ENCODE measurements at regions not wholly inside any gene's neighbourhood (a gene's known extent, or its start where the extent isn't known, plus 50 kb on each side); places are given as distances from the start of the nearest gene placed in this dataset.
A peak's percentile ranks its signal among the peaks of the same experiment; 100 is the strongest.

DNA sequence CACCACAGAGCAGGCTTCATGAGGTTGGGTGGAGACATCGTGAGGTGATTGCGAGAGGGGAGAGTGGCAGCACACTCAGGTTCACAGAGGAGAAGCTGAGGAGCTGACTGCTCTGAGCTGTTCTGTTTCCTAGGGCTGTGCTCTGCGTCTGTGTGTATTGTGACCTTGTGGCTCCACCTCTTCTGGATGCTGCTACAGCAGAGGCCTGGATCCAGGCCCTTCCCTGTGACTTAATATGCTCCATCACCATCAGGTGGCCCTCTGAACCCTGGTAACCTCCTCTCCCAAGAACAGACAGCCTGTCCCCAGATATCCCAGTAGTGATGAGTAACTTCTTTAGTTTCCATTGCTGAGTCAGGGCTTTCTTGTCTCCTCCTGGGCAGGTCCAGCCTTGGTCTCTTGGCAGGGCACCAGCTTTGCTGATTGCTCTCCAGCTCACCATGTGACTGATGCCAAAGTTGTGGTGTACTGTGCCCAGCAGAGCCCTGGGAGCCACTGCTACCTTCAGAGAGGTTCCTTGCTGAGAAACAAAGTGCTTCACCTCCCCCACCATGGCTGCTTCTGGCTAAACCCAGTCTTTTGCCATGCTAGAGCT lies 212.8 kb upstream of the CHD1 start:
- no peak for DNase-seq (ENCODE audit: low spot score)

DNA sequence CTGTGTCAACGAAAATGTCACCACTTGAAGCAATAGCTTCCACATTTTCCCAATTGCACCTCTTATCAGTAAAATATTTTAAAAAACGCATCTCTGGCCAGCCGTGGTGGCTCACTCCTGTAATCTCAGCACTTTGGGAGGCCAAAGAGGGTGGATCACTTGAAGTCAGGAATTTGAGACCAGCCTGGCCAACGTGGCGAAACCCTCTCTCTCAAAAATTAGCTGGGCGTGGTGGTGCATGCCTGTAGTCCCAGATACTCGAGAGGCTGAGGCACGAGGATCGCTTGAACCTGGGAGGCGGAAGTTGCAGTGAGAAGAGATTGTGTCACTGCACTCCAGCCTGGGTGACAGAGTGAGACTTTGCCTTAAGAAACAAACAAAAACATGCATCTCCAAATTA lies 210.1 kb upstream of the CHD1 start:
- no peak for DNase-seq (ENCODE audit: low spot score)

DNA sequence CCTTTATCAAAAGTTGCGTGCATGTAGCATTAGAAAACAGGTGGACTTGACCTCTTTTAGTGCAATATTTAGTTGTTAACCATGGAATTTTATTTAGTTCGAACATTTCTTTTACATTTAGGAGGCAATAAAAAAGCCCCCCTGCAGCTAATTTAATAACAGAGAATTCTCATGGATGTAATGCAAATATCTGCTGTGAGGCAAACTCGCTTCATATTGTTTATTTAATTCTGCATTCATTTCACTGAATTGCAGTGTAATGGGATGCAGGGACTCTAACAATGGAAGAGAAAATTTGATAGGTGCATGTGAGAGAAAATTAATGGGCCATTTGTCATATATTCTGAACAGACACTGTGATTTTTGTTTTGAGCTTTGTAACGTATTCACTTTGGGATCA lies 205.1 kb upstream of the CHD1 start:
- no peak for DNase-seq (ENCODE audit: low spot score)

- DNase-seq (ENCODE audit: low spot score): no peak
Measured at GRCh38 chr5:99129768-99130501, 201.1 kb upstream of the CHD1 start.

DNA sequence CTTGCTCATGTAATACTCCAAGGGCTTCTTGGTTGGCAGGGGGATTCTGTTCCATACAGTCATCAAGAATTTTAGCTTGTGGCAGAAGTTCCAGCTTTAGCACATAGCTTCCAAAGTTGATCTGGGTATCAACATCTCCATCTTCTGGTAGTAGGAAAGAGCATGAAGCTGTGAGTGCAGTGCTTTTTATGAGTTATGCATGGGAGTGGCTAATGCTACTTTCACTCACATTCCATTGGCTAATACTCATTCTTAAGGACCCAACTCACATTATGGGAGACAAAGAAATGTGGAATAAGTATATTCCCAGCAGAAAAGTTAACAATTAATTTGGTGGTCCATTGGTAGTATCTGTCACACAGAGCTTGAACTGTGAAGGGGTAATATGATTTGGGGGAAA lies 194.2 kb upstream of the CHD1 start:
- DNase-seq (ENCODE audit: low spot score): no peak

DNA sequence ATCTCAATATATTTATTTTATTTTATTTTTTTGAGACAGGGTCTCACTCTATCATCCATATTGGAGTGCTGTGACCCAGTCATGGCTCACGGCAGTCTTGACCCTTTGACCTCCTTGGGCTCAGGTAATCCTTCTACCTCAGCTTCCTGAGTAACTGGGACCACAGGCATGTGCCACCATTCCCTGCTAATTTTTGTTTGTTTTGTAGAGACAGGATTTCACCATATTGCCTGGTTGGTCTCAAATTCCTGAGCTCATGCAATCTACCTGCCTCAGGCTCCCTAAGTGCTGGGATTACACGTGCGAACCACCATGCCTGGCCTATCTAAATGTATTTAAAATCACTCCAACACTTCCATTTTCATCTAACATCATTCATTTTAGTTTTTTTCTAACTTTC lies 190.5 kb upstream of the CHD1 start:
- no peak for DNase-seq (ENCODE audit: low spot score)

GRCh38 chr5:99116526-99116925 lies 187.7 kb upstream of the CHD1 start:
- no peak for DNase-seq (ENCODE audit: low spot score)

- no peak for DNase-seq (ENCODE audit: low spot score)
Measured at GRCh38 chr5:99109894-99110293, 181.1 kb upstream of the CHD1 start.

- peak; percentile 19 for DNase-seq (ENCODE audit: low spot score)
Measured at GRCh38 chr5:99105216-99105615, 176.4 kb upstream of the CHD1 start.

GRCh38 chr5:99104538-99105132 lies 175.8 kb upstream of the CHD1 start:
- peak; percentile 65 for DNase-seq (ENCODE audit: low spot score)

DNA sequence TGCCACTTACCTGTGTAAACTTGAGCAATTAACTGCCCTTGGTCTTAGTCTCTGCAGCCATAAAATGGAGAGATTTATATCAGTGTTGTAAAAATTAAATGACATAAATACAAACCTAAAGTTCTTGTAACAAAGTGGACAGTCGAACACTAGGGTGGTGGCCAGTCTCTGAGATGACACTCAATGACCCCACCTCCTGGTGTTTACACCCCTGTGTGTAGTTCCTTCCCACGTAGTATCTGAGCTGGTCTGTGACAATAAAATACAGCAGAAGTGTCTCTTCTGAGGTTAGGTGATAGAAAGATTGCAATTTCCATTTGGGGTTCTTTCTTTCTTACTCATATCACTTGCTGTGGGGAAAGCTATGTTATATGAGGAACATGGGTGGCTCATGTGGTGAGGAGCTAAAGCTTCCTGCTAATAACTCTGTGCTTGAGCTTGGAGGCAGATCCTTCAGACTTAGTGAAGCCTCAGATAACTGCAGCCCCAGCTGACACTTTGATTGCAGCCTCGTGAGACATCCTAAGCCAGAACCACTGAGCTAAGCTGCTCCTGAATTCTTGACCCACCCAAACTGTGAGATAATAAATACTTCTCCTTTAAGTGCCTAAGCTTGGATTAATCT lies 173.4 kb upstream of the CHD1 start:
- DNase-seq (ENCODE audit: low spot score): no peak

DNA sequence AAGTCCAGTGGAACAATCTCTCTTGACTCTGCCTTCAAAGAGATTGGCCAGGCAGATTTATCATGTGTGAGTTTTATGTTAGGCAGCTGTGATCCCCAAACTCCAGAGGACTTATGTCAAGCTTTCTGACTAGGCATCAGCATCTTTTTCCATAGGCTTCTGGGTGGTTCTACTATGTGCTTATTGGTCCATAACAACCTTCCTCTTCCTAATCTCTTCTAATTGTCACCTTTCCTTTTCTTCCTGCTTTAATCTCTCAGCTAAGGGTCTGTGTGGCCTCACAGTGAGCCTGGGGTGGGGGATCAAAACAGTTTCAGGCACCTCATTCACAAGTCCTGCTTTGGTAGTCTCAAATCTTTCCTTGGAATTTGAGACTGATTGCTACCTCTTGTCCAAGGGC lies 170.9 kb upstream of the CHD1 start:
- no peak for DNase-seq (ENCODE audit: low spot score)

DNA sequence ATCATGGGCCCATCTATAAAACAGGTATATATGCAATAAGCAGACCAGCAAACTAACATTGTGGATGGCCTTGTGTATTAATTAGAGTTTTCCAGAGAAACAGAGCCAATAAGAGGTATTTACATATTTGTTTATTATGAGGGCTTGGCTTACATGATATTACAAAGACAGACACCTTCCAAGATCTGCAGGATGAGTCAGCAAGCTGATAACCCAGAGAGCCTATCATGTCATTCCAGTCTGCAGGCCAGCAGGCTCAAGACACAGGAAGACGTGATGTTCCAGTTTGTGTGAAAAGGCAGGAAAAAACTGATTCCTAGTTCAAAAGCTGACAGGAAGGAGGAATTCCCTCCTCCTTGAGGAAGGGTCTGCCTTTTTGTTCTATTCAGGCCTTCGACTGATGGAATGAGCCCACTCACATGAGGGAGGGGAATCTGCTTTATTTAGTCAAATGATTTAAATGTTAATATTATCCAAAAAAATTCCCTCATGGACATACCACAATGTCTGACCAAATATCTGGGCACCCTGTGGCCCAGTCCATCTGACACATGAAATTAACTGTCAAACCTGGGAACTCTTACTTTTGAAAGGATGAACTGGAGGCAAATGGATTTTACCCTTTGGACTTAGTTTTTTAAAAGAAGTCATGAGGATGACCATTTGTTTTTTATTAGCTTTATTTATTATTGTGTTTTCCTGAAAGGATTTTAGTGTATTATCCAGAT lies 161.2 kb upstream of the CHD1 start:
- DNase-seq (ENCODE audit: low spot score): no peak

GRCh38 chr5:99088309-99088708 lies 159.5 kb upstream of the CHD1 start:
- no peak for DNase-seq (ENCODE audit: low spot score)

GRCh38 chr5:99083197-99083596 lies 154.4 kb upstream of the CHD1 start:
- DNase-seq (ENCODE audit: low spot score): no peak

GRCh38 chr5:99081711-99082110 lies 152.9 kb upstream of the CHD1 start:
- DNase-seq (ENCODE audit: low spot score): no peak

GRCh38 chr5:99076723-99077640 lies 148.2 kb upstream of the CHD1 start:
- DNase-seq (ENCODE audit: low spot score): no peak

GRCh38 chr5:99072846-99073245 lies 144.0 kb upstream of the CHD1 start:
- no peak for DNase-seq (ENCODE audit: low spot score)

DNA sequence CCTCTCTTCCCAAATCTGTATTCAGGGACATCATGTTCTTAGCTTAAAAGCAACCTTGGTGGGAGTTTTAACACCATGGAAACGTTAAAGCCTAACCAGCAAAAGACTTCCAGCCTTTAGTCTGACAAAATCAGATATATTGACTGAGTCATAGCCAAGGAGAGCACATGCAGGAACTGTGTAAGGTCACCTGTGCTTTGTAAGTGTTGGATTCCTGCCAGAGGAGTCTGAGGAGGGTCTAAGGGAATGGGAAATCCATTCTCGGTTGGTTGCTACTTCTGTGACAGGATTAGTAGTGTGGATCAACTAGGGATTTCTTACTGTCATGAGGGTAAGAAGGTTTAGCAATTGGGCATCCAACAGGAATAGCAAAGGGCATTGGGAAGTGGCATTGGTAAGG lies 142.0 kb upstream of the CHD1 start:
- no peak for DNase-seq (ENCODE audit: low spot score)

GRCh38 chr5:99070362-99070761 lies 141.6 kb upstream of the CHD1 start:
- DNase-seq (ENCODE audit: low spot score): no peak

All from HT-29 (cell line).